DMS 273 (cell line): ENCODE measurements at regions not wholly inside any gene's neighbourhood (a gene's known extent, or its start where the extent isn't known, plus 50 kb on each side); places are given as distances from the start of the nearest gene placed in this dataset.

Experiments used
- DNase-seq: peaks from one replicate; lab custom pipeline; 2025; ENCODE audit not compliant: unreplicated experiment; lab: John Stamatoyannopoulos, UW

DNA sequence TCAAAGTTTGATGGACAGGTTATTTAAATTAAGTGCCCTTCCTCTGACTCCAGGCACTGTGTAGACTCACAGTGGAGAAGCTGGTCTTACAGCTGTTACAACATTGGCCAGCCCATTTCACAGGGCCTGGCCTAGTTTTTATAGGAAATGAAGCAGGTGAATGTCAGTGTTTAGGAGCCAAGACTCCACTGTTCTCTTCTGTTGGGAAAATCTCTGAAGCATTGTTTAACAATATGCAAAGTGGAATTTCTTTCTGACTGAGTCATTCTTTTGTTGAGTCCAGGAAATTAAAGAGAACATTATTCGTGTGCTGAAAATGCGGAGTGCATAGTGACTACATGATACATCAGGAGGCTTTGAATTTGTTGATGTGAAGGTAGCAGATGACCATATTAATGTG, 64.7 kb downstream of the ARRDC4 start:
- no peak for DNase-seq

DNA sequence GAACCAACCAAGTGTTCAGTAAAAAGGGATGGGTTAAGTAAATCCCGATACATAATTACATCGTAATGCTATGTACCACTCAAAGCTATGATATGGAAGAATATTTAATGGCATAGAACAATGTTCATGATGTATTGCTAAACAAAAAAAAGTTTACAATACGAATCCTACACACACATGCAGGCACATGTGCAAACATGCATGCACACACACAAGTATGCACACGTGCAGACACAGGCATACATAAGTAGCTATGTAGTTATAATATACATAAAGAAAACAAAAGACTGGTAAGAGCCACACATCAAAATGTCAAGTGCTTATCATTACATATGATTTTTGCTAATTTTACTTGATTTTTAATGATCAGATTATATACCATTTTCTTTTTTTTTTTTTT, 74.2 kb downstream of the ARRDC4 start:
- no peak for DNase-seq

DNA sequence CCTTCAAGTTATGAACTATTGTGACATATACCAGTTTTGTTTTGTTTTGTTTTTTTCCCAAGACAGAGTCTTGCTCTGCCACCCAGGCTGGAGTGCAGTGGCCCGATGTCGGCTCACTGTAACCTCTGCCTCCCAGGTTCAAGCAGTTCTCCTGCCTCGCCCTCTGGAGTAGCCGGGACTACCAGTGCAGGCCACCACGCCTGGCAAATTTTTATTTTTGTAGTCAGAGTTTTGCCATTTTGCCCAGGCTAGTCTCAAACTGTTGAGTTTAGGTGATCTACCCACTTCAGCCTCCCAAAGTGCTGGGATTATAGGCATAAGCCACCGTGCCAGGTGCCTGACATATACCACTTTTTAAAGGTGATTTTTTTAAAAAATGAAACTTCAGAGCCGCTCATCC, 74.6 kb downstream of the ARRDC4 start:
- no peak for DNase-seq

DNA sequence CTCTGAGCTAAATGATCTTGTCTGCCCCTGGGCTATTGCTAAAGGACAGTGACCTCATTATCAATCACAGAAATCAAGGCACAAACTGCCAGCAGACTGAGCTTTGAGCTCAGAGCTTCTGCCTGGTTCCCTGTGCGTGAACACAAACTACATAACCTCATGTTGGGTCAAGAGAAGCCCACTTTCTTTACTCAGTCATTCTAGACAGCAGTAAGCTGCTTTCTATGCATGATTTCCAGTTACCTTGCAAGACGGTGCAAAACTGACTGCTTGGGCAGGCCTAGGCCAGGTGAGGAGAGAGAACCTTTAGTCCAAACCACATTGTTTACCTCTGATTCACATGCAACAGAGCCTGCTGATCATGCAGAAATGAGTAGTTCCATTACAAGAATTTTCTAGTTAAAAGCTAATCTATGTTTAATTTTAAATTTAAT, 75.1 kb downstream of the ARRDC4 start:
- no peak for DNase-seq

DNA sequence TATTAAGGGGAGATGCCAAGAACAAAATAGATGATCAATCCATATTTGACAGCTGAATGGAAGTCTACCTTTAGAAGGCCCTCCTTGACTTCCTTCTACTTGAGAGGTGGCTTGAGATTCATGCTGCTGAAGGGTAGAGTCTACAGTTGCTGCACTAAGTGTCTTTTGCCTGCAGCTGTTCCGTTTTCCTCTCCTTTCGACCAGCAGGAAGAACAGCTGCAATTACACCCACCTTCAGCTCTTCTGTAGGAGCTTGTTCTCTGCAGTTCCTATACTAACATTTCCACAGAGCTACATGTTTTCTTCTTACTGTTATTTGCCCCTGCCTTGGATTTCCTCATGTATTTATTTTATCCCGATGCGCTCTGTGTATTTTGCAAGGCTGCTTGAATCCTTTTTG, 79.1 kb downstream of the ARRDC4 start:
- no peak for DNase-seq

DNA sequence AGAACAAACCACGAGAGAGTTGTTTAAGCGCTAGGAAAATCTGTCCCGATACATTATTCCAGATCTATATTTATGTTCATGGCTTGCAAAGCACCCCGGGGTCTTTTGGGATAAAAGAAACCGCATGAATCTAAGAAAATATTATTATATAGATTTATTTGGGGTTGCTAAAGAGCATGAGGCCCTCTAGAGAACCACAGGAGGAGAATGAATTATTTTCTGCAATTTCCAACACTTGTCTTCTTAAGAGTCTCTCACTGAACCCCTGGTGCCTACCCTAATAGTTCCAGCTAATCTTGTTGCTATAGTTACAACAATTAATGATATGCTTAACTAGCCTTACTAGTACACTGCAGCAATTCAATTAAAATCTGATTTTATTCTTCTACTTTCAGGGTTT, 79.6 kb downstream of the ARRDC4 start:
- no peak for DNase-seq

DNA sequence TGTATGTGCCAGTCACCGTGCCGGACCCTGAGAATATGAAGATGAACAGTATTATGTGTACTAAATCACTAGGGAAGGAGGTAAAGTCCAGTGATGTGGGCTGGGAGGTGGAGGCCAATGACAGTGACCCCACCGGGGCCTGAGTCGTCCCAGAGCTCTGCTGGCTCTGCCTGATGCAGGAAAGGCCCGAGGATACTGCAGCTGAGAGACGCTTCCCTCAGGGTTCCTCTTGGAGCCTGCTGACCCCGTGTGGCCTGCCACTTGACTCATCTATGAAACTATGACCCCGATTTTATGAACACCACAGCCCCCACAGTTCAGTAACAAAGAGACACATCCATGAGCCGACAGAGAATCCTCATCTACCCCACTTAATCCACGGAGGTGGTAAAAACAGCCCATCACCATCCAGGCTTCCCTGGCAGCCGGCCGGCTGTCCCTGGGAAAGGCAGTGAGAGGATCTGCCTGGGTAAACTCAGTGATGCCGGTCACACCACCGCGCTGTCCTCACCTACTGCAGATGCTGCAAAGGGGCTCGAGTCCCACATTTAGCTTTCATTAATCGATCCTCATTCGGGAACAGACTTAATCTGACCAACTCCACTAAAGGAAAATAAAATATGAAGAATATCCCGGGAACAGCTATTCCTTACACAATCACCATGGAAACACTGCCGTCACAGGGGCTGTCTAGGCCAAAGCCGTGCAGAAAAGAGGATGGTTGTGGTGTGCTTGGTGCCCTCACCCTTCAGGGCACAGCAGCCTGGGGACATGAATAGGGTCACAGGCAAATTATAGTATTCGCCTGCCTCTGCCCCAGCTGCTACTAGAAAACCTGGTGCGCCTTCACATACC, 82.9 kb downstream of the ARRDC4 start:
- no peak for DNase-seq

DNA sequence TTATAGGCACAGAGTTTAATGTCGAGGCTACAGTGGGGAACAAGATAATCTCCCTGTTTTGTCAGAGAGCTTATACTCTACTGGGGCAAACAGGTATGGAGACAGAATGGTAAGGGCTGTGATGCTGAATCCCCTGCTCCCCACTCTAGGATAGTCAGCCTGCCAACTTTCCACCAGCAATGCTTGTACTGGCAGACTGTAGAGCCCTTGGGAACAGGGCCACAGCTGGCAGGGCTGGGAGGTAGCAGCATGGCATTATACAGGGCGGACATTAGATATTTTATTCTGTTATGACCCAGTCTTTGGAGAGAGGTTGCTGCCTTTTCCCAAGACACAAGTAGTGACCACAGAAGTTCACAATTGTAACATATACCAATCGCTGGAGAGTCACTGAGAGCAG, 91.2 kb downstream of the ARRDC4 start:
- no peak for DNase-seq

DNA sequence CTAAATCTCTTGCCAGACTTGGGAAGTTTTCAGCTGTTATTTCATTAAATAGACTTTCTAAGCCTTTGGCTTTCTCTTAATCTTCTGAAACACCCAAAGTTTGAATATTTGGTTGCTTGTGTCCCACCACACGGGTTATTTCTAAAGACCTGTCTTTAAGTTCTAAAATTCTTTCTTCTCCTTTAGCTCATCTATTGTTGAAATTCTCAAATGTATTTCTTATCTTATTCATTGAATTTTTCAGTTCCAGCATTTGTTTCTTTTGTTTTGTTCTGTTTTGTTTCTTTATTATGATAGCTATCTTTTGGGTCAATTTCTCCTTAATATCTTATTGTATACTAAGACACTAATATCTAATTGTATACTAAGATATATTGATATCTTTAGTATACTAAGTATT, 97.0 kb downstream of the ARRDC4 start:
- DNase-seq = no peak

DNA sequence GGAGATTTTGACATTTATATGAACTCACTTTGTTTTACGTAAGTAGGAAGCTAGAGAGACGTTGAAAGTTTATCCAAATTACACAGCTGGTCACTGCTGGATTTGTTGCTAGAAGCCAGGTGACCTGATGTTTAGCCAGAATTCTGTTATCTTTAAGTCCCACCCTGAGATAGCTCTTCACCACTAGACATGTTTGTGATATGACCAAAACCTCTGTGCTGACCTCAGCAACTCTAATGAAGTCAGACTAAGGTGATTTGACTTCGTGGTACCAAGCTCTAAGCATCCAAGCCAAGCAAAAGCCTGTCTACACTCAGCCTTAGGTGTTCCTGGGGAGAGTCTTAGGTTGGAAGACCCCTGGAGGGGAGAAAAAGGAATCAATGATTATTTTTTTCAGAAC, 102.4 kb downstream of the ARRDC4 start:
- DNase-seq = no peak

DNA sequence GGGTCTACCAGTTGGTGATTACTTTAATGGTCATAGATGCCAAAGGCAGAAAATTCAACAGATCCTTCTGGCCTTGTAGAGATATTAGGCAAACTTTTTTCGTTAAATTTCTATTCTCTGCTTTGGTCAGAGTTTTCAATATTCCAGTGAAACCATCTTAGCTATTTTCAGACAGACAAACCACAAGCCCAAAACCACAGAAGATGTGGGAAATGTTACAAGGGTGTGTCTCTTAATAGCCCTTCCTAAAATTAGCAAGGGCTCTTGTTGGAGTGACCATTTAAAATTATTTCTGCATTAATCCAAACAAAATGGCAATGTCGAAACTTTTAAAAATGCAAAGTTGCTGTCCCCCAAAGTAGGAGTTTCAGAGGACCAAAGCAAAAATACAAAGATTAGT, 102.8 kb downstream of the ARRDC4 start:
- no peak for DNase-seq

DNA sequence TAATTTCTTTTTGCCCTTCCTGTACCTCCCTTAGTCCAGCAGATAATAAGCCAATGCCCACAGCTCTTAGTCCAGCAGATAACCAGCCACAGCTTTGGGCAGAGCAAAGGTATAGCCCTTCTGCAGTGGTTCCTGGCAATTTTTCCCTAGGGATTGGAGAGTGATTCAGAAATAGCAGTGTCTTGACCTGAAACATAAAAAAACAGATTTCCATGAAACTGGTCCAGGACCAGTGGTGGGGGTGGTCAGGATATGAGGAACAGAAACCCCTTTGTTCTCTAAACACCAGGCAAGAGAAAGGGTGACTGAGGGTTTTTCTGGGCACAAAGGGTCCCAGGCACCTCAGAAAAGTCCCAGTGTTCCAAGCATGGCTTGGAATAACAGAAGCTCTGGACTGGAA, 103.4 kb downstream of the ARRDC4 start:
- no peak for DNase-seq

DNA sequence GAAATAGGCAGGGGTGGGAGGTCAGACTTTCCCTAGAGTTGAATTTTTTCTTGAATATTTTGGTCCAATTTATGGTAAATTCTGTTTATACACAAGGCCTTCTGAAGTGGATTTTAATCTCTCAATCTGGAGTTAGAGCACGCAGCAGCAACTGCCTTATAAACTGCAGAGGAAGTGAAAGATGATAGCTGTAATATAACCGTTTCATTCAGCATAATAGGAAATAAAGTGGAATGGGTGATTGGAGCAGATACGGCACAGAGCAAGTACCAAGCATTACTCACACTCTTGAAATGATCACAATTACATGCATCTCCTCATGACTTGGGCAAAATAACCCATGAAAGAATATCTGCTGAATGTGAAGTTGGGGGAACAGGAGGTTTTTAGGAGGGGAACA, 106.8 kb downstream of the ARRDC4 start:
- no peak for DNase-seq

DNA sequence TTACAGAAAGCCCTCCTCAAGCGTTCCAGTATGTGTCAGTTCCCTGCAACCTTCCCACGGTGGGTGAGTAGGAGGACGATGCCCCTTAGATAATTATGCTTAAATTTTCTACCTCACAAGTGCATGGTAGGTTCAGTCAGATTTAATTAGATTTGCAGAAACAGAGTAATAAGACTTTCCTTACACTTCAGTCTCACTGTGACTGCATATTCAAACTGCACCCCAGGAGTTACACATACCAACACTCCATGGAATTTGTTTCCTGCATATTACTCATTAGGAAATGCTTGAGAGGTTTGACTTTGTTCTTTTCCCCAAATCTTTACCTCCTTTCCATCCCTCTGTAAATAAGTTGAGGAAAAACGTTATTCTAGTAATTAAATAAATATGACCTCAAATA, 108.8 kb downstream of the ARRDC4 start:
- DNase-seq = no peak

DNA sequence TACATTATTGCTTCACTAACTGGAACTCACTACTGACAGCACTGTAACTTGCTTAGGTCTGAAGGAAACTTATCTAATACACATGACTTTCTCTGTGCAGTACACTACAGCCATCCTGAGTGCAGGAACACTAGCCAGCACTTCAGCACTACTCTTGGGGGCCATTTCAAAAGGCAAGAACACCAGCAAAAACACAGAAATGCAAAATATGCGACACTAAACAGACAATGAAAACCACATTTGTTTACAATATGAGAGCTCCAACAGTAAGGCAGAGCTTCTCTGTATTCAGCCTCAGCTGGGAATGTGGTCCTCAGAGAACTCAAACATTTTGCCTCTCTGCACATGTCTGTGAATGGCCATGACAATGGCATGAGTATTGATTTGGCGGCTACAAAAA, 109.6 kb downstream of the ARRDC4 start:
- no peak for DNase-seq

DNA sequence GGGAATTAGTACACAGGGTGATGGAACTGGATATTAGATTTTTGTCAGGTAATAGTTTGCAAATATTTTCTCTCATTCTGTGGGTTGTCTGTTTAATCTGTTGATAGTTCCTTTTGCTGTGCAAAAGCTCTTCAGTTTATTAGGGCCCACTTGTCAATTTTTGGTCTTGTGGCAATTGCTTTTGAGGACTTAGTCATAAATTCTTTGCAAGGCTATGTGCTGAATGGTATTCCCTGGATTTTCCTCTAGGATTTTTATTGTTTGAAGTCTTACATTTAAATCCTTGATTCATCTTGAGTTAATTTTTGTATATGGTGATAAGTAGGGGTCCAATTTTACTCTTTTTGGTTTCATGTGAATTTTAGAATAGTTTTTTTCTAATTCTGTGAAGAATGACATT, 111.3 kb downstream of the ARRDC4 start:
- DNase-seq = no peak

DNA sequence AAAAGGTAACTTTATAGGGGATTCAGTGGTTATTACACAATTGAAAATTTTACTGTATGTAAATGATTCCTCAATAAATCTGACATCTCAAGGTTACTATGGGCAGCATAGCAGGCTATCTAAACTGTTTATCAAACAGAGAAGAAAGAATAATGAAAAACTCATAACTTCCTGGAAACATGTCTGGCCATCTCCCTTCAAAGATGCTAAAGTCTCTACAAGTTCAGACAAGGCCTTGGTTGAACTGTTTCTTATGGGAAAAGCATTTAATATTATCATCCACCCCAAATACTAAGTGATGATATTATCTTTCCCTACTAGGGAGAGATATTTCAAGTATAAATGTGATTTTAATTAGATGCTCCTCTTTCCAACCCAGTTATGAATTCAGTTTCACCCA, 114.9 kb downstream of the ARRDC4 start:
- no peak for DNase-seq

DNA sequence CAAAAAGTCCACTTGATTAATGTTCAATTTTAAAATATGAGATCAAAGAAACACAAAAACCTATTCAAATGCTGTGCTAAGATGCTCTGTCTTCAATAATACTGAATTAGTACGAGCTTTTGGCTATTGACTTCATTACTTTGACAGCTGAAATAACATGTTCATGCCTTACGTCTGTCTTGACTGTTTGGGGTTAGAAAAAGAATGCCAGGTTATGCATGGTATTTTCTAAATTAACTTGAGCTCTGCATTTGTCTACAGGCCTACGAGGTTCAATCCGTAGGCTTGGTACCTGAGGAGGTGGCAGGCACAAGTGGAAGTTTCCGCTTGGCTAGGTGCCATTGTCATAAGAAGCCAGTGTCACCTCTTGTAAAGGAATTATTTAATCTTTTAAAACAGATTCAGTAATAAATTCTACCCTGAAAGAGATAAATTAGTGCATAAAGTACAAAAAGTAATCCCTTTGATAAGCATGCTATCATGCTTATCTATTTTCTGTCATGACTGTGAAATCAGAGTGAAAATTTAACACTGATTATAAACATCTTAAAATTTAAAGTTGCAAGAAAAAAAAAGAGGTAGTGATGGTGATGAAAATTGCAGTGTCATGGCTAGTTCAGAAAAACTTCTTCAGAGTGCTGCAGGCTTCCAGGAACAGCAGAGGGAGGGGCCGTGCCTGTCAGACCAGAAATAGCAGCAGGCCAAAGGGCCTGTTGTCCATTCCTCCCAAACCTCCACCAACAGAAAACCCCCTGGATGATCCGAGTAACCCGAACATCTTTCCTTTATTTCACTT, 115.7 kb downstream of the ARRDC4 start:
- no peak for DNase-seq

DNA sequence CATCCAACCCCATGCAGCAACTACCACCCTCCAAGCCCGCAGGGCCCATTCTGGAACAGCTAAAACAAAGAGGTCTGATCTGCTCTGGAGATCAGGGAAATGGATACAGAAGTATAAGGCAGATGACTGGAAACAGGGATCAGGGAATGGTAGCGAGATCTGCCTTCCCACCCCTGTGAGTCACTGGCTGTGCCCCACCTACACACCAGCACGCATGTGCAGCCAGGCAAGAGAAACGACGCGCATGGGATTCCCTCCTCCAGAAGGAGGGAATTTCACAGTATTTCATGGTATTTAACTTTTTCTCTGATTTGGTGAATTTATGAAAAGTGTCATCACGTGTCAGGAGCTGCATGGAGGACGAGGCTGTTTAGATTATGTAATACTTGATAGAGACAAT, 116.7 kb downstream of the ARRDC4 start:
- no peak for DNase-seq

DNA sequence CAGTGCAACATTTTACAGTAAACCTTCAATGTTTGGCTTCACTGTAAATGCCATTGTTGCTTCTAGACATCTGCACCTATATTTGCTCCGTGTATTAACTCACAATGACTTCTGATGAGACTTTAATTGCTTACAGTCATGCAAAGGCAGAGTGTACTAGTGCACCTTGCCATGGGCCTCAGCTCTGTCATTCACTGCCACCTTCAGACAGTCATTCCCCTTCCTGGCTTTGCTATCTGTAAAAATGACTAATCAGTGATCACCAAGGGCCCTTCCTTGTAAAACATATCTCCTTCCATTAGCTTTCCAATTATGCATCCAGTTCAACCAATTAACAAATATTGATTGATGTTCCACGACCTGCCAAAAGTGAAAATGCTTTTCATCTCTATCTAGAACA, 120.3 kb downstream of the ARRDC4 start:
- no peak for DNase-seq

DNA sequence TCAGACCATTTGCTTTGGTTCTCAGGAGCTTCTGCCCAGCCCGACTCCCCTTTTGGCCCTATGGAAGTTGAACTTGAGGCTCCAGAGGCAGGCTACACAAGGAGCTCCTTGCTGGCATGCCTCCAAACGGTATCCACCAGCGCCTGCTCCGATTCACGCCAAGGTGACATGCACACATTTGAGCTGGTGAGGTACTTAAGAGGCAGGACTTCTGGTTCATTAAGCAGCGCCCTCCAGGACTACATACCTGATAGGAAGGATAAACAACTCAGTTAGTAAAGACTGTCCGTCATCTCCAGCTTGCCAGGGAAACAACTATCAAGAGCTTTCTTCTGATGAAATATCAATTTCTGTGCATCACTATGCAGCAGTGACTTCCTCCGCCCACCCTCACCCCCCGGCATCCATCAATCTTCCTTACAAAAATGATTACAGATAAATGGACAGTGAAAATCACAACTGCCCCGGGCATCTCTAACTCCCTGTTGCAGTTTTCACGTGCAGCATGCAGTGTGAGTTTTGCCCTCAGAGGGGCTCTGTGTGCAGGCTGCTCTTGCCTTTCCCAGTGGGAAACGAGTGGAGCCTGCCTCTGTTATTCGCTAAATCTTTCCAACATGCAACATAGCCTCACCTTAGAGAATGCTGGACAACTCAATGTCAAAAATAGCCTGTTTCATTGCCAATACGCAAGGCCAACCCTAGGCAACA, 122.9 kb downstream of the ARRDC4 start:
- no peak for DNase-seq
